Esophagus squamous epithelium (tissue), 5 donors: ENCODE measurements at regions not wholly inside any gene's neighbourhood (a gene's known extent, or its start where the extent isn't known, plus 50 kb on each side); places are given as distances from the start of the nearest gene placed in this dataset.

Experiments
- DNase-seq: peaks from one replicate; lab custom pipeline; 2025; lab: John Stamatoyannopoulos, UW
- H3K27ac ChIP-seq, 4 donors: fragments of 200-600 bp; sonication (generic); one replicate each; pipeline ENCODE4 v1.5.1; 2016 to 2019; ENCODE audit warnings: mild to moderate bottlenecking in 1 of 4
- H3K27me3 ChIP-seq, 4 donors: fragments of 200-600 bp; sonication (generic); 1 replicate in 3 of 4; 2 replicates in 1 of 4; pipeline versions ENCODE4 v1.5.1 to v1.6.0; 2017 to 2021; ENCODE audit warnings: antibody characterized with exemption in 1 of 4
- H3K36me3 ChIP-seq, 3 donors: fragments of 200-600 bp; sonication (generic); one replicate each; pipeline ENCODE4 v1.5.1; 2016 to 2019
- H3K4me1 ChIP-seq, 3 donors: fragments of 200-600 bp; sonication (generic); one replicate each; pipeline ENCODE4 v1.5.1; 2017 to 2019
- H3K4me3 ChIP-seq, 4 donors: fragments of 200-600 bp; sonication (generic); 1 replicate in 3 of 4; 2 replicates in 1 of 4; pipeline ENCODE4 v1.5.1; 2016 to 2019; ENCODE audit warnings: mild to moderate bottlenecking in 2 of 4, moderate library complexity in 1 of 4
- H3K9me3 ChIP-seq, 3 donors: fragments of 200-600 bp; sonication (generic); one replicate each; pipeline ENCODE4 v1.5.1; 2016 to 2019
- POLR2A ChIP-seq, 4 donors: fragments of 450-650 bp; IDR thresholded peaks; one replicate each; pipeline ENCODE4 v1.6.1; 2017; ENCODE audit warnings: antibody characterized with exemption in 4 of 4, mild to moderate bottlenecking in 4 of 4, moderate library complexity in 3 of 4
- WGBS, 2 donors: methylation state at CpG; one replicate each; pipeline ENCODE4 v1.1.5; 2018; 5-methylcytosine and 5-hydroxymethylcytosine counted together
- intact Hi-C: fragments of 100-400 bp; cut with DNase I; formaldehyde crosslinking; loops from one replicate; pipeline ENCODE4 v1.15.0; 2022
- TF ChIP-seq, protein P1 (sequence below), 6 experiments: fragments of 450-650 bp in 4 of 6; fragments of 200-600 bp in 2 of 6; sonication (generic) in 2 of 6; IDR thresholded peaks; one replicate each; pipeline ENCODE4 v1.5.1; 2016 to 2019; ENCODE audit warnings: antibody characterized with exemption in 6 of 6, mild to moderate bottlenecking in 4 of 6, moderate library complexity in 4 of 6
- donor health status: DM: yes; HTN: yes; CAD: no.

DNA sequence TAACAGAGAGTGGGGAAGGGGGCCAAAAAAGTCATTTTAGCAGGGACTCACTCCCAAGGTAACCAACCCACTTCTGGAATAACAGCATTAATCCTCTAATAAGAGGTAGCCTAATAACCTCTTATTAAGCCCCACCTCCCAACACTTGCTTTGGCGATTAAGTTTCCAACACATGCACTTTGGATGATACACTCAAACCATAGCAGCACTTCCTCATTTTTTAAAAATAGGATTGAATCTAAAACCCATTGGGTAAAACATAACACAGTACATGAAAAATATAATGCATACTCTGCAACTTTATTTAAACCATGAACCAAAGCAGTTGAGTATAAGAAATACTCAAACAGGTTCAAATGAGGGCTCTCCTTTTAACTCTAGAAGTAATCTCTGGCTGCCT is 318.3 kb downstream of the HACE1 start:
- Histone ChIP-seq H3K27ac (no peak overlapping the region), H3K27me3 (no peaks in the 10 kb centered on the region), H3K36me3 (no peaks in the 10 kb centered on the region), H3K4me3 (no peak overlapping the region), H3K9me3 (no peaks in the 10 kb centered on the region), H3K4me1 (no peaks in the 10 kb centered on the region)
- intact Hi-C loops, result no loop called here
- TF ChIP-seq, protein P1, sequence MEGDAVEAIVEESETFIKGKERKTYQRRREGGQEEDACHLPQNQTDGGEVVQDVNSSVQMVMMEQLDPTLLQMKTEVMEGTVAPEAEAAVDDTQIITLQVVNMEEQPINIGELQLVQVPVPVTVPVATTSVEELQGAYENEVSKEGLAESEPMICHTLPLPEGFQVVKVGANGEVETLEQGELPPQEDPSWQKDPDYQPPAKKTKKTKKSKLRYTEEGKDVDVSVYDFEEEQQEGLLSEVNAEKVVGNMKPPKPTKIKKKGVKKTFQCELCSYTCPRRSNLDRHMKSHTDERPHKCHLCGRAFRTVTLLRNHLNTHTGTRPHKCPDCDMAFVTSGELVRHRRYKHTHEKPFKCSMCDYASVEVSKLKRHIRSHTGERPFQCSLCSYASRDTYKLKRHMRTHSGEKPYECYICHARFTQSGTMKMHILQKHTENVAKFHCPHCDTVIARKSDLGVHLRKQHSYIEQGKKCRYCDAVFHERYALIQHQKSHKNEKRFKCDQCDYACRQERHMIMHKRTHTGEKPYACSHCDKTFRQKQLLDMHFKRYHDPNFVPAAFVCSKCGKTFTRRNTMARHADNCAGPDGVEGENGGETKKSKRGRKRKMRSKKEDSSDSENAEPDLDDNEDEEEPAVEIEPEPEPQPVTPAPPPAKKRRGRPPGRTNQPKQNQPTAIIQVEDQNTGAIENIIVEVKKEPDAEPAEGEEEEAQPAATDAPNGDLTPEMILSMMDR (IDR thresholded peaks at IDR 0.05), result no peak
- TF ChIP-seq POLR2A (IDR thresholded peaks at IDR 0.05), result no peak
- no peak for DNase-seq
- 79 to 86% methylated on average over 1 of the region's 1 CpG for WGBS, 2 donors

DNA sequence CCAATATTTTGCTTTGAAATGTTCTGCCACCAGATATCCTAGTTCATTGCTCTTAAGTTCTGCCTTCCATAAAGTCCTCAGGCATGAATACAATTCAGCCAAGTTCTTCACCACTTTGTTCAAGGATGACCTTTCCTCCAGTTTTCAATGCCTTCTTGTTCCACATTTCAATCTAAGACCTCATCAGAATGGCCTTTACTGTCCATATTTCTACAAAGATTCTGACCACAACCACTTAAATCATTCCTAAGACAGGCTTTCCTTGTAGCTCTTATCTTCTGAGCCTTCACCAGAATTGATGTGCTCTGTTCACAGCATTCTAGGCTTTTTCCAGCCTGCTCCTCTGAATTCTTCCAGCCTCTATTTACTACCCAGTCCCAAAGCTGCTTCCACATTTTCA is 319.0 kb downstream of the HACE1 start:
- intact Hi-C loops, result no loop called here
- H3K27ac ChIP-seq, result no peak overlapping the region
- TF ChIP-seq, protein P1 (IDR thresholded peaks at IDR 0.05), result no peak
- no peak for TF ChIP-seq POLR2A (IDR thresholded peaks at IDR 0.05)

GRCh38 chr6:104539173-104539572 is 320.5 kb downstream of the HACE1 start:
- Histone ChIP-seq H3K36me3 (no peaks in the 10 kb centered on the region), H3K27me3 (no peaks in the 10 kb centered on the region), H3K27ac (no peak overlapping the region), H3K9me3 (no peaks in the 10 kb centered on the region), H3K4me3 (no peak overlapping the region), H3K4me1 (no peaks in the 10 kb centered on the region)
- TF ChIP-seq, protein P1 (IDR thresholded peaks at IDR 0.05), result no peak
- no peak for TF ChIP-seq POLR2A (IDR thresholded peaks at IDR 0.05)
- DNase-seq, result no peak
- intact Hi-C loops, result no loop called here

More for the DNA sequence above, 319.0 kb downstream of the HACE1 start:
- H3K4me3 ChIP-seq, result no peak overlapping the region
- no peak for DNase-seq
- H3K4me1 ChIP-seq, result no peaks in the 10 kb centered on the region
- no peaks in the 10 kb centered on the region for H3K36me3 ChIP-seq
- no peaks in the 10 kb centered on the region for H3K9me3 ChIP-seq
- H3K27me3 ChIP-seq, result no peaks in the 10 kb centered on the region

DNA sequence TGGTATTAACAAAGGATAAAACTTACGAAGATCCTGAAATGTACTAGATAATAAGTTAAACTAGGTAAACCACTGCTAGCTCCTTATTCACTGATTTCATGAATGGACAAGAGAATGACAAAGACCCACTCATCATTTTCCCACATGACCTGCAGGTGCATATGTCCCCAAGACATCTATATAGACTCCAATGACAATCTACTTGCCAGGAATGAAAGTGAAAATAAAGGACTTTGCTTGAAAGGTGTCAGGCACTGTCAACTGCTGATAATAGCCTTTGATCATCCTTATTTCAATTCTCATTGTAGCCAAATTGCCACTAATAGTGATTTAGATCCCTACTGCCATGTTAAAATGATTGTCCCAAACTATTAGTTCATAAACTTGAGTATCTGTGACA is 321.8 kb downstream of the HACE1 start:
- H3K4me3 ChIP-seq, result no peak overlapping the region
- peaks cover 0 to 8% (median 0%) of the 10 kb centered on the region in 3 donors for H3K4me1 ChIP-seq
- intact Hi-C loops, result no loop called here
- no peak overlapping the region for H3K27ac ChIP-seq
- no peak for DNase-seq
- no peaks in the 10 kb centered on the region for H3K27me3 ChIP-seq
- H3K9me3 ChIP-seq, result no peaks in the 10 kb centered on the region
- 87 to 100% methylated on average over 1 of the region's 1 CpG for WGBS, 2 donors
- TF ChIP-seq, protein P1 (IDR thresholded peaks at IDR 0.05), result no peak
- TF ChIP-seq POLR2A (IDR thresholded peaks at IDR 0.05), result no peak
- no peaks in the 10 kb centered on the region for H3K36me3 ChIP-seq

DNA sequence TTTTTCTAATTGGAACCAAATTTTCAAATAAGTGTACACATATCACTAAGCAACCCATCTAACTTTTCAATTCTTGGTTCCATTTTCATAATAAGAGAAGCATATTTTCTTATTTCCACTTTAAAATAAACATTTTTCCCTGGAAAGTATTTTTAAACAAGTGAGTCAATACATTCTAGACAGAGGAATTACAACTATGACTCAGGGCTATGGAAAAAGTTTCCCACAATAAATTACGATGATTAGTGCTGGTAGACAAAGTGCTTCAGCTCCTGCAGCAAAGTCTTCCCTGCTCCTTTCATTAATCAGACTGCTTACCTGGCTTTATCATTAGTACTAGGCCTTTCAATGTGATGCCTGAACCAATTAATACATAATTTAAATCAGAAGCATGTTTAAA is 322.5 kb downstream of the HACE1 start:
- Histone ChIP-seq H3K4me1 (peaks cover 0 to 13% (median 0%) of the 10 kb centered on the region in 3 donors), H3K9me3 (no peaks in the 10 kb centered on the region), H3K36me3 (no peaks in the 10 kb centered on the region), H3K27ac (no peak overlapping the region), H3K4me3 (no peak overlapping the region), H3K27me3 (no peaks in the 10 kb centered on the region)
- TF ChIP-seq, protein P1 (IDR thresholded peaks at IDR 0.05), result no peak
- no peak for TF ChIP-seq POLR2A (IDR thresholded peaks at IDR 0.05)
- no peak for DNase-seq
- 22 to 27% methylated on average over 1 of the region's 1 CpG for WGBS, 2 donors
- intact Hi-C loops, result no loop called here
